ENCODE measurements at regions not wholly inside any gene's neighbourhood (a gene's known extent, or its start where the extent isn't known, plus 50 kb on each side); places are given as distances from the start of the nearest gene placed in this dataset.
"Not testable (repeated sequence)": the region's sequence is repeated elsewhere in the genome, so short reads cannot be mapped to it uniquely, and the experiment has no call there.

DNA sequence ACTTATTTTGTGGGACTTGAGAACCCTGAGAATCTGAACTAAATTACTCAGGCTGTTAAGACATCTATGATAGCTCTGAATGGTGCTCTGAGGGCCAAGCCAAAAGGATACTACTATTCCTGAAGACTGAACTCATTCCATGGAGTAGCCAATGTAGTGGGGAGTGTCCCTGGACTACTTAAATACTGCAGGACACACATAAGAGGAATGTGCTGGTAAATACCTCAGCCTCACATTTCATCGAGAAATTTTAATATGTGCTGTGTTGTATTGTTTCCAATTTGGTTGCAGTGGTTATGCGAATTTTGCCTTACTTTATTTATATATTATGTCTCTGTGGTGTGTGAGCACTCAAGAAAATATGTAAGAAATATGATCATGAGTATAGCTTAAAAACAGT, 264.4 kb upstream of the FIGN start:
- whole genome bisulfite sequencing = 66% methylated on average over 2 of the region's 2 CpGs

DNA sequence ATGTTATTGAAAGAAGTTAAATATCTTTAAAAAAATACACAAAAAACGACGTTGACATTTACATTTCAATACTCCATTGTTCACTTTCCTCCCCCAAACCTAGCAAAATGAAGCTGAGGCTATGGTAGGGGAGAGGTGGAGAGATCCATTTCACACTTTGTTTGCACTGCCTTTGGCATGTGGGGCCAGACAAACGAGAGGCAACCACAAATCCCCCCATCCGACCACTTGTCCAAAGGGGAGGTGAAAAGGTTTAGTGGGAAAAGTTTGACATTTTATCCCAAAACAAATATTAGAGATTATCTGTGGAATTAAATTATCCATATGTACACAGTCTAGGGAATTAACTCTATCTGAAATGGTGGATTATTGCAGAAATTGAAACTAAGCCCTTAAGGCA, 261.7 kb upstream of the FIGN start:
- no peak overlapping the region for H3K27ac ChIP-seq (ENCODE audit: low read depth)
- no peak overlapping the region for H3K4me3 ChIP-seq (ENCODE audit: low read depth, low read length)
- WGBS = 55% methylated on average over 4 of the region's 4 CpGs
- no peak for DNase-seq (ENCODE audit: extremely low spot score)
- no peaks in the 10 kb centered on the region for H3K4me1 ChIP-seq (ENCODE audit: insufficient read depth)
- no peaks in the 10 kb centered on the region for H3K36me3 ChIP-seq (ENCODE audit: insufficient read depth)

More for the DNA sequence above, 264.4 kb upstream of the FIGN start:
- no peak for DNase-seq (ENCODE audit: extremely low spot score)
- Histone ChIP-seq H3K27ac (ENCODE audit: low read depth) (no peak overlapping the region), H3K36me3 (ENCODE audit: insufficient read depth) (no peaks in the 10 kb centered on the region), H3K4me1 (ENCODE audit: insufficient read depth) (no peaks in the 10 kb centered on the region), H3K4me3 (ENCODE audit: low read depth, low read length) (no peak overlapping the region)

DNA sequence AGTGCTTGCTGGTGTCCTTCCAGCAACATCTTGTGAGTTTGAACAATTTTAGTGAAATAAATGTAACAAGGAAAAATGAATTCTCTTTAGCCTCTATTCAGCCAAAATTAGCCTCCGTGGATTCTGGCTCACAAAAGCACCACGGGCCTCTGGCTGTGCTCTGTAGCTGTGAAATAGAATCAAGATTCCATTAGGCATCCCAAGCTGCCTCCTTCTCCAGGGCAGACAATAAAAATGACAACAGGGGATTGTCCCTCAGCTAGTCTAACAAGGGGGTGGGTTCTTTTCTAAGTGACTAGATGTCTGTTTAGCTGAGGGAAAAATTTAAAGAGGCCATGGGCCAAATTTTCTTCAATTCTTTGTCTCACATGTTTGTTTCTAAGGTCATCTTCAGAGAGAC, 254.7 kb upstream of the FIGN start:
- no peak for DNase-seq (ENCODE audit: extremely low spot score)
- WGBS = 43% methylated on average over 2 of the region's 2 CpGs
- H3K4me3 ChIP-seq (ENCODE audit: low read depth, low read length) = no peak overlapping the region

DNA sequence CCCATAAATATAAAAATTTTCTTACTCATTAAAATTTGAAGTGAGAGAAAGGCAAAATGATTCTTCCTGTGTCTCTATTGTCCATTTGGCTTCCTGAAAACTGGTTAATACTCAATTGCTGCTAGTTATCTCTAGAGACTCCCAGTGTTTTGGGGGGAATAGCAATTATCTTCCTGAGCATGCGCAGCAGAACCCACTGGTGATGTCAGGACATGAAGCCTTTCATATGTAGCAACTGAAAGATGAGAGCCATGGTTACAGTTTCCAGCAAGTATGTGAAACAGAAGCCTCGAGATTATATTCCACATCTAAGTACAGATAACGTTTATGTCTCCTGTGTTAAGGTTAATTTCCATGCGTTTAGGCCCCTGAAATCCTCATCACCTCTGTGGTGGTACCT, 254.3 kb upstream of the FIGN start:
- 60% methylated on average over 4 of the region's 4 CpGs for WGBS
- no peaks in the 10 kb centered on the region for H3K4me1 ChIP-seq (ENCODE audit: insufficient read depth)
- H3K4me3 ChIP-seq (ENCODE audit: low read depth, low read length) = no peak overlapping the region

More for the DNA sequence above, 254.7 kb upstream of the FIGN start:
- Histone ChIP-seq H3K27ac (ENCODE audit: low read depth) (no peak overlapping the region), H3K36me3 (ENCODE audit: insufficient read depth) (no peaks in the 10 kb centered on the region), H3K4me1 (ENCODE audit: insufficient read depth) (no peaks in the 10 kb centered on the region)

DNA sequence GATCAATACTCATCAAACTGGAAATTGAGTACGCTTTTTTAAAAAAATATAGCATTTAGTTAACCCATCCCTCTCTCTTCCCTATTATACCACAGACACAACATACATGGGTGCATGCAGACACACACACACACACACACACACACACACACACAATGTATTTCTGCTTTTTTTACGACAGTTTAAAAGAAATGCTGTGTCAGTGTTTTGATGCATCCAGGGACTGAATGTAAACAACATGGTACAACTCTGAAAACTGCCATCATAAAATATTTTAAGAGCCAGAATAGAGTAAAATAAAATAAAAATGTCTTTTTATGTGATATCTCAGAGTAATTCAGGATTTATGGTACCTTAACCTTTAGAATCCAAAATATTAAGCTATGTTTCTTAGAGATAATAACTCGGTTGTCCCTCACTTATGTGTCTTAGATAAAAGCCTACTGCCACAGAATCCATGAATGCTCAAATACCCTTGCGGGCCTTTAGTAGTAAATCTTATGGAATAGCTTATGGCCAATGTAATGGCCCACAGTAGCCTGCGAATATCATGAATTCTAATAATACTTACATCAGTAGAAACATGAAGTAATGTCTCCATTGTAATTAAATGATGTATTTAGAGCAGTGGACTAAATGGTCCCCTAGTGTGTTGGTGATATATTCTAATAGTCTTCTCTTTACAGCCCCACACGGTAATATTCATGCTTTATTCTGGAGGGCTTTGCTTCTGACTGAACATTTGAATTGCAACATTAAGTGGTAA, 251.6 kb upstream of the FIGN start:
- Histone ChIP-seq H3K4me3 (ENCODE audit: low read depth, low read length) (no peak overlapping the region), H3K27ac (ENCODE audit: low read depth) (no peak overlapping the region), H3K4me1 (ENCODE audit: insufficient read depth) (no peaks in the 10 kb centered on the region), H3K36me3 (ENCODE audit: insufficient read depth) (no peaks in the 10 kb centered on the region)
- DNase-seq (ENCODE audit: extremely low spot score) = no peak
- 83% methylated on average over 6 of the region's 6 CpGs for WGBS

More for the DNA sequence above, 254.3 kb upstream of the FIGN start:
- no peak overlapping the region for H3K27ac ChIP-seq (ENCODE audit: low read depth)
- no peak for DNase-seq (ENCODE audit: extremely low spot score)
- no peaks in the 10 kb centered on the region for H3K36me3 ChIP-seq (ENCODE audit: insufficient read depth)

DNA sequence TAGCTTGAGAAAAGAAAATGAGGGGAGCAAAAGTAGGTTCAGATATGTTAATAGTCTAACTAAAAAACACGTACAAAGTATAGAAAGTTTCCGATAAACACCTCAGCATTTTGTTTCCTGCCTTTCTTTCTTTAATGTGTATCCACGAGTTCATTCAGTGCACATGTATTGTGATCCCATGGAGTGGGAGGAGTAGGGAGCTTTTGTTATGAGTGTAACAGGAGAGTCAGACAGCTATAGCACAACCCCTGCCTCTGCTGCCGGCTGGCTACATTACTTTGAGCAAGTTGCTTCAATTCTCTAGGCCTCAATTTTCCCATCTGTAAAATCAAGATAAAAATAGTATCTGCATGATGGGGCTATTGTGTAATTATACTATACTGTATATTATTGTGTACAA, 249.2 kb upstream of the FIGN start:
- WGBS = 81% methylated on average over 4 of the region's 4 CpGs
- no peaks in the 10 kb centered on the region for H3K4me1 ChIP-seq (ENCODE audit: insufficient read depth)
- no peak overlapping the region for H3K4me3 ChIP-seq (ENCODE audit: low read depth, low read length)
- no peak for DNase-seq (ENCODE audit: extremely low spot score)
- H3K36me3 ChIP-seq (ENCODE audit: insufficient read depth) = no peaks in the 10 kb centered on the region
- no peak overlapping the region for H3K27ac ChIP-seq (ENCODE audit: low read depth)

DNA sequence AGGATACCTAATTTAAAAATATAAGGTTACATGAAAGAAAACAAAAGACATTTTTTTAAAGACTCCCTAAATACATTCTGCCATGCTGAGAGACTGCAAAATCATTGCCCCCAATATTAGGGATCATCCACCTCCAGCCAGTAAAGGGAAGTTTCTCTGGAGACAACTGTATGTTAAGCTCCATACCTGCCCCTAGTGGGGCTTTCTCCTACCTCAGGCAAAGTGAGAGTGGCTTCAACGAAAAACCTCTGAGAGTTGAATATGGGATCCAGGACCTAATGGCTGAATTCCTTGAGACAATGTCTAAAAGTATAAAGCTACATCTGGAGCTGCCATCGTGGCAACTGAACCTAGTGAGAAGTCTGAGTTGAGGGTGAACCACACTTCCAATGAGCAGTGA, 248.1 kb upstream of the FIGN start:
- H3K36me3 ChIP-seq (ENCODE audit: insufficient read depth) = no peaks in the 10 kb centered on the region
- WGBS = 81% methylated on average over 2 of the region's 2 CpGs
- no peak for DNase-seq (ENCODE audit: extremely low spot score)
- no peak overlapping the region for H3K4me3 ChIP-seq (ENCODE audit: low read depth, low read length)
- H3K27ac ChIP-seq (ENCODE audit: low read depth) = no peak overlapping the region
- H3K4me1 ChIP-seq (ENCODE audit: insufficient read depth) = no peaks in the 10 kb centered on the region

DNA sequence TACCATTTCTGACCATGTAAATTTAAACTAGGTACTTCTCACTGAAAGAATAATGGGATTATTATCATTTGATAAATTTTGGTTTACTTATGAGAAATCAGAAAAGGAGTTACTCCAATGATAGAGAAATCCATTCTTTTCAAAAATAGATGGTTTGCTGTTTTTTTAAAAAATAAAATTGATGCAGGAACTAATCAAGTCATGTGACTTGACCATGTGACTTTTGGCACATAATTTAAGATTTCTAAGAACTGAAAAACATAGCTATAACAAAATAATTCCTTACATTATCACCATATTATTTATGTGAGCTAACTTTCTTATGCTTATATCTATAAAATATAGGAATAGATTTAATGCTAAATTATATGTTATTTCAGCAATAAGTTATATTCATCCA, 247.1 kb upstream of the FIGN start:
- no peak overlapping the region for H3K27ac ChIP-seq (ENCODE audit: low read depth)
- H3K4me3 ChIP-seq (ENCODE audit: low read depth, low read length) = no peak overlapping the region
- no peaks in the 10 kb centered on the region for H3K36me3 ChIP-seq (ENCODE audit: insufficient read depth)
- no peak for DNase-seq (ENCODE audit: extremely low spot score)
- no peaks in the 10 kb centered on the region for H3K4me1 ChIP-seq (ENCODE audit: insufficient read depth)

DNA sequence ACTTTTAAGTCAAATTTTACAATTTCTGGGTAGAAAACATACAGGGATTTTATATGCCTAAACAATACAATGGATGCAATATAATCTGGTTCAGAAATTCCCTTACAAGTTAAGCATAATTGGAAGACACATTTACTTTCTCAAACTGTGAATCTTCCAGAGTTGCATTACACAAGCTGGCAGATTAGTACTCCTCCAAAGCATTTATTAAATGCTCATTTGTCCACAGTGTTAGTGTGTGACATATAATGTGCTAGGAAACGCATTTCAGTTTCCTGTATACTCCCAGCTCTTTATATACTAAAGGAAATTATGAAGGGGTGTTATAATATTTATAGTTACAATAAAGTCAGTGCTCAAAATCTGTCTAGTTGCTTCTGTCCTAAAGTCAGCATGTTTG, 239.0 kb upstream of the FIGN start:
- DNase-seq (ENCODE audit: extremely low spot score) = no peak
- H3K36me3 ChIP-seq (ENCODE audit: insufficient read depth) = no peaks in the 10 kb centered on the region
- 57% methylated on average over 1 of the region's 1 CpG for WGBS
- no peak overlapping the region for H3K27ac ChIP-seq (ENCODE audit: low read depth)
- H3K4me1 ChIP-seq (ENCODE audit: insufficient read depth) = no peaks in the 10 kb centered on the region
- H3K4me3 ChIP-seq (ENCODE audit: low read depth, low read length) = no peak overlapping the region

DNA sequence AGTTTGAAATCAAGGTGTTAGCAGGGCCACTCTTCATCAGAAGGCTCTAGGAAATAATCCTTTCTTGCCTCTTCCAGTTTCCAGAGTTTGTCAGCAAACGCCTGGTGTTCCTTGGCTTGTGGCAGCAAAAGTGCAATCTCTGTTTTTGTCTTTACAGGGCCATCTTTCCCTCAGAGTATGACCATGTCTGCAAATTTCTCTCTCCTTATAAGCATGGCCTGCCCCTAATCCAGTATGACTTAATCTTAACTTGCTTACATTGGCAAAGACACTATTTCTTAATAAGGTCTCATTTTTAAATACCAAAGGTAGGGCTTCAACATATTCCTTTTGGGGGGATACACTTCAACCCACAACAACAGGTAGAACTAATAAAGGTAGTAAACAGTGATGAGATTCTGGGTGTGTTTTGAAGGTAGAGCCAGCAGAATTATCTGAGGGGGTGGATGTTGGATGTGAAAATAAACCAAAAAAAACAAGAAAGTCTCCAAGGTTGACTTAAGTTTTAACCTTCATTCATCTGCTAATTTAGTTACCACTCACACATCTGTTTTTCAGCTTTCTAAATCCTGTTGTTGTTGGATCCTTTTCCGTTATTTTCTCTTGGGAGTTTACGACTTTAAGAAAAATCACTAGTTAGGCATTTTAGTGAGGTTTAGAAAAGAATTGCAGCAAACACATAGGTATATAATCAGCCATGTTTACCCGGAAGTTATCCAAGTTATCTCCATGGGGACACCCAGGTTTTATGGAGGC, 234.4 kb upstream of the FIGN start:
- DNase-seq (ENCODE audit: extremely low spot score) = no peak
- H3K27ac ChIP-seq (ENCODE audit: low read depth) = no peak overlapping the region
- H3K4me3 ChIP-seq (ENCODE audit: low read depth, low read length) = no peak overlapping the region
- H3K4me1 ChIP-seq (ENCODE audit: insufficient read depth) = no peaks in the 10 kb centered on the region
- 72% methylated on average over 4 of the region's 4 CpGs for WGBS
- H3K36me3 ChIP-seq (ENCODE audit: insufficient read depth) = no peaks in the 10 kb centered on the region

DNA sequence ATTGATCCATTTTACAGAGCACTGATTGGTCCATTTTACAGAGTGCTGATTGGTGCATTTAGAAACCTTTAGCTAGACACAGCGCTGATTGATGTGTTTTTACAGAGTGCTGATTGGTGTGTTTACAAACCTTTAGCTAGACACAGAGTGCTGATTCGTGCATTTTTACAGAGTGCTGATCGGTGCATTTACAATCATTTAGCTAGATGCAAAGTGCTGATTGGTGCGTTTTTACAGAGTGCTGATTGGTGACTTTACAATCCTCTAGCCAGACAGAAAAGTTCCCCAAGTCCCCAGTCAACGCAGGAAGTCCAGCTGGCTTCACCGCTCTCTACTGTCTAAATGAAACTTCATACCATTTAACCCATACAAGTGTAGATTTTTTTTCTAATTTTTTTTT, 228.5 kb upstream of the FIGN start:
- not testable (repeated sequence) for DNase-seq (ENCODE audit: extremely low spot score); H3K36me3 ChIP-seq (ENCODE audit: insufficient read depth); H3K4me1 ChIP-seq (ENCODE audit: insufficient read depth); H3K4me3 ChIP-seq (ENCODE audit: low read depth, low read length); H3K27ac ChIP-seq (ENCODE audit: low read depth)
- WGBS = 90% methylated on average over 6 of the region's 6 CpGs

DNA sequence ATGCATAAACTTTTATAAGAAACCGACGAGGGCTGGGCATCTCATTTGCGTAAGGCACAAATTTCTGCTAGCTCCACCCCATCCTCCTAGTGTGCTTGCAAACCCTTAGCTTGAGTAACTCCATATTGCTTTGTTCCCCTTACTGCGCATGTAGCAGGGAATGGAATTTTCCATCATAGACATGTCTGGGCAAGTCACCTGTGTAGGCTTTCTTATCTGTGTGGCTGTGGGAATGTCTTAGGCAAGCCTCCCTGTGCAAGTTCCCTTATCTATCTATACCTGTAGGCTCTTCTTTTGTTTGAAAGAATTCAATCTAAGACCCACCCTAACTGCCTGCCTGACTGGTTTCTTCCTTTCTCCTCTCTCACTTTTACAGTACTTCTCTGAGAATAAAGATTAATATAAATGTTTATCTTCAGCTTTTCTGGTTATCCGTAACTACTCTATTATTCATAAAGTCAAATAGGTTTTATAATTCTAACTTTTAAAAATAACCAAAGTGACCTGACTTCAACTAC, 217.6 kb upstream of the FIGN start:
- no peaks in the 10 kb centered on the region for H3K4me1 ChIP-seq (ENCODE audit: insufficient read depth)
- WGBS = 93% methylated on average over 5 of the region's 5 CpGs
- DNase-seq (ENCODE audit: extremely low spot score) = no peak
- H3K4me3 ChIP-seq (ENCODE audit: low read depth, low read length) = no peak overlapping the region
- no peaks in the 10 kb centered on the region for H3K36me3 ChIP-seq (ENCODE audit: insufficient read depth)
- H3K27ac ChIP-seq (ENCODE audit: low read depth) = no peak overlapping the region

DNA sequence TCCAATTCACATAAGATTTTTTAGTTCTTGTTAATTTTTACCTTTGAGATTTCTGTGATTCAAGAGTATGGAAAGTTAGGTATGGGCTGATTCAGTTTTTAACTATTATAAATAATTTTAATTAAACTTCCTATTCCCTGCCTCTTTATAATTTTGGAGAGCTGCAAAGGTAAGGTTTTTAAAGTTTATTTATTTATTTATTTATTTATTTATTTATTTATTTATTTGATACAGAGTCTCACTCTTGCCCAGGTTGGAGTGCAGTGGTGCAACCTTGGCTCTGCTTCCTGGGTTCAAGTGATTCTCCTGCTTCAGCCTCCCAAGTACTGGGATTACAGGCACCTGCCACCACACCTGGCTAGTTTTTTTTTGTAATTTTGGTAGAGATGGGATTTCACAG, 215.5 kb upstream of the FIGN start:
- Histone ChIP-seq H3K27ac (ENCODE audit: low read depth) (no peak overlapping the region), H3K36me3 (ENCODE audit: insufficient read depth) (no peaks in the 10 kb centered on the region), H3K4me3 (ENCODE audit: low read depth, low read length) (no peak overlapping the region), H3K4me1 (ENCODE audit: insufficient read depth) (no peaks in the 10 kb centered on the region)
- no peak for DNase-seq (ENCODE audit: extremely low spot score)

DNA sequence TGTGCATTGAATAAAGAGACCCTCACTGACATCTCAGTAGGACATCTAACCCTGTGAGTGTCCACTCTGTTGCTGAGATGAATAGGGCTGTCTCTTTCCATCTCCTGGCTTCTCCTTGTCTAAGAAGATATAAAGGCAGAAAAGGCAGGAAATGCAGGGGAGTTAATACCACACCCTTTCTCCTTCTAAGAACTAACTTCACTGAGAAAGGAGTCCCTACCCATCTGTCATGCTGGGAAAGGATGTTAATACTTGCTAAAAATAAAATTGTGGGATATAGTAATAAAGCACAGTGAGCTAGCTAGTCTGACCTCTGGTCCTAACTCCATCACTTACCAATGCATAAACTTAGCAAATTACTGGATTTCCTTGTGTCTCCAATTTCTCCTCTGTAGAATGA, 213.9 kb upstream of the FIGN start:
- Histone ChIP-seq H3K27ac (ENCODE audit: low read depth) (no peak overlapping the region), H3K36me3 (ENCODE audit: insufficient read depth) (no peaks in the 10 kb centered on the region), H3K4me1 (ENCODE audit: insufficient read depth) (no peaks in the 10 kb centered on the region), H3K4me3 (ENCODE audit: low read depth, low read length) (no peak overlapping the region)
- DNase-seq (ENCODE audit: extremely low spot score) = no peak

Measured in urinary bladder (tissue), 3 donors.